ENCODE measurements at regions not wholly inside any gene's neighbourhood (a gene's known extent, or its start where the extent isn't known, plus 50 kb on each side); places are given as distances from the start of the nearest gene placed in this dataset.
"Not testable (repeated sequence)": the region's sequence is repeated elsewhere in the genome, so short reads cannot be mapped to it uniquely, and the experiment has no call there.

- DNase-seq (ENCODE audit: low read depth), result no peak
These were observed 317.2 kb upstream of the CDH2 start for GRCh38 chr18:28494151-28494550.

GRCh38 chr18:28485918-28486317, 309.0 kb upstream of the CDH2 start:
- DNase-seq (ENCODE audit: low read depth), result no peak

- no peak for DNase-seq (ENCODE audit: low read depth)
These were observed 308.4 kb upstream of the CDH2 start for GRCh38 chr18:28485210-28485801.

- DNase-seq (ENCODE audit: low read depth), result no peak
These were observed 301.6 kb upstream of the CDH2 start for GRCh38 chr18:28478531-28478930.

GRCh38 chr18:28476302-28476701, 299.4 kb upstream of the CDH2 start:
- no peak for DNase-seq (ENCODE audit: low read depth)

- DNase-seq (ENCODE audit: low read depth), result no peak
These were observed 293.0 kb upstream of the CDH2 start for GRCh38 chr18:28469946-28470345.

- DNase-seq (ENCODE audit: low read depth), result no peak
These were observed 292.0 kb upstream of the CDH2 start for GRCh38 chr18:28468901-28469300.

GRCh38 chr18:28466204-28466603, 289.3 kb upstream of the CDH2 start:
- DNase-seq (ENCODE audit: low read depth), result no peak

- no peak for DNase-seq (ENCODE audit: low read depth)
These were observed 282.7 kb upstream of the CDH2 start for GRCh38 chr18:28459587-28459986.

GRCh38 chr18:28458751-28459150, 281.8 kb upstream of the CDH2 start:
- no peak for DNase-seq (ENCODE audit: low read depth)

- no peak for DNase-seq (ENCODE audit: low read depth)
These were observed 280.9 kb upstream of the CDH2 start for GRCh38 chr18:28457784-28458183.

- no peak for DNase-seq (ENCODE audit: low read depth)
These were observed 279.0 kb upstream of the CDH2 start for GRCh38 chr18:28455971-28456370.

GRCh38 chr18:28439870-28440269, 262.9 kb upstream of the CDH2 start:
- peak; percentile 8 for DNase-seq (ENCODE audit: low read depth)

- no peak for DNase-seq (ENCODE audit: low read depth)
These were observed 261.5 kb upstream of the CDH2 start for GRCh38 chr18:28438381-28438780.

- DNase-seq (ENCODE audit: low read depth), result no peak
These were observed 255.4 kb upstream of the CDH2 start for GRCh38 chr18:28432339-28432738.

- DNase-seq (ENCODE audit: low read depth), result no peak
These were observed 249.0 kb upstream of the CDH2 start for GRCh38 chr18:28425886-28426285.

- no peak for DNase-seq (ENCODE audit: low read depth)
These were observed 245.6 kb upstream of the CDH2 start for GRCh38 chr18:28422577-28422976.

- DNase-seq (ENCODE audit: low read depth), result not testable (repeated sequence)
These were observed 245.0 kb upstream of the CDH2 start for GRCh38 chr18:28421950-28422349.

- DNase-seq (ENCODE audit: low read depth), result no peak
These were observed 235.6 kb upstream of the CDH2 start for GRCh38 chr18:28412521-28412920.

GRCh38 chr18:28411806-28412205, 234.9 kb upstream of the CDH2 start:
- DNase-seq (ENCODE audit: low read depth), result peak; percentile 36

GRCh38 chr18:28409811-28410210, 232.9 kb upstream of the CDH2 start:
- DNase-seq (ENCODE audit: low read depth), result no peak

GRCh38 chr18:28408528-28408927, 231.6 kb upstream of the CDH2 start:
- no peak for DNase-seq (ENCODE audit: low read depth)

GRCh38 chr18:28407681-28408080, 230.8 kb upstream of the CDH2 start:
- no peak for DNase-seq (ENCODE audit: low read depth)

- no peak for DNase-seq (ENCODE audit: low read depth)
These were observed 229.6 kb upstream of the CDH2 start for GRCh38 chr18:28406533-28406932.

- no peak for DNase-seq (ENCODE audit: low read depth)
These were observed 227.8 kb upstream of the CDH2 start for GRCh38 chr18:28404694-28405093.

All from non-pigmented ciliary epithelial cell (primary cell).